HG03135 (cell line): ENCODE measurements at regions not wholly inside any gene's neighbourhood (a gene's known extent, or its start where the extent isn't known, plus 50 kb on each side); places are given as distances from the start of the nearest gene placed in this dataset.

Experiments used
- ATAC-seq: cut with Tn5 transposase; IDR thresholded peaks from one replicate; pipeline ENCODE4 v1.9.1; 2021; ENCODE audit warnings: mild to moderate bottlenecking, moderate library complexity; ENCODE audit not compliant: unreplicated experiment

DNA sequence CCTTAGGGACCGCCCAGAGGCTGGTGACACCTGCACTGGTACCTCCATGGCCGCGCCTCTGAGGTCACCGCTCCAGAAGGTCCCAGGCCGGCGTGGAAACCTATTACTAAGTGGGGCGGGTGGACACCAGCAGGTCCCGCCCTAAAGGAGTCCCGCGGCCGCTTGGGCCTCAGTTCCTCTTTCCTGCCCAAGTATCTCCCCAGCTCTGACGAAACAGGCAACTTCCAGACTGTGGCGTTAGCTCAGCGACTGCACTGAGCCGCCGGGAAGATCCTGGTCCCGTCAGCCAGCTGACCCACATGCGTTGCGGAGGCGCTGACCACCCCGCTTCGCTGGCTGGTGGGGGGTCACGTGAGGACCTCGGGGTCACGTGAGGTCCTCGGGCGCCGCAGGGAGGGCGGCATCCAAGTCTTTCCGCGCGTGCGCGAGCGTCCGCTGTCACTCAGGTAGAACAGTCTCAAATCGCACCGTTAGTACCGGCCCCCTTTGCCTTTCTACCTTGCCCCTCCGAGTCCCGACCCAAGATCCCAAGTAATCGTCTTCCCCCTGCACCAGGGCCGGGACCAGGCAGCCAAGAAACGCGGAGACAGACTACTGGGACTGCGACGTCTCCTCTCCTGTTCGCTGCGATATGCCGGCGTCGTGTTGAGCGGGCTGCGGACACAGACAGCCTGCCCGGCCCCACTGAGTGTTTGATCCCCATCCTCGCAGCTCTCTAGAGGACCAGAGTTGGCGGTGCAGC is 53.7 kb upstream of the KDM4C start:
- ATAC-seq, result peak; percentile 89

DNA sequence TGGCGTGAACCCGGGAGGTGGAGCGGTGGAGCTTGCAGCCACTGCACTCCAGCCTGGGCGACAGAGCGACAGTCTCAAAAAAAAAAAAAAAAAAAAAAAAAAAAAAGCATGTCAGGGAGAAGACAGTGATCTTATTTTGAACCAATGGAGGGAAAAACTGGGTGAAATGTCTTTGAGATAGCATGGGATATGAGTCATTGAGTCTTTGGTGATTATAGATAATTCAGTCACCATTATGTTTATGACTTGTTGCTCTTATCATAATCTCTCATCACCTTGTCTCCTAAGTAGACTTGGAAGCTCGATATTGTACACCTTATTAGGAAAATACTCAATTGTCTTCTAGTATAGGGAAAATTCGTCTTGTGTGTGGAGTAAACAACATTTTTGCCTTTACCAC is 55.1 kb upstream of the KDM4C start:
- ATAC-seq, result no peak

DNA sequence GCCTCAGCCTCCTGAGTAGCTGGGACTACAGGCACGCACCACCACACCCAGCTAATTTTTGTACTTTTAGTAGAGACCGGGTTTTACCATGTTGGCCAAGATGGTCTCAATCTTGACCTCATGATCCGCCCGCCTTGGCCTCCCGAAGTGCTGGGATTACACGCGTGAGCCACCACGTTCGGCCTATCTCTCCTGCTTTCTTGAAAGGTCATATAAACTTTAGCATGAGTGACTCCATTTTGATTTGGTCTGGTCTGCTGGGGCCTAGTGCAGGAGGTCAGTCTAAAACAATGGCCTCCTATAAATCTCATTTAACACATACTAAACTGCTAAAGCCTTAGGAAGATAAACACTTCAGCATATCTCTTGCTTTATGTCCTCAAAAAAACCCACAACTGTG is 50.6 kb upstream of the GLDC start:
- no peak for ATAC-seq

DNA sequence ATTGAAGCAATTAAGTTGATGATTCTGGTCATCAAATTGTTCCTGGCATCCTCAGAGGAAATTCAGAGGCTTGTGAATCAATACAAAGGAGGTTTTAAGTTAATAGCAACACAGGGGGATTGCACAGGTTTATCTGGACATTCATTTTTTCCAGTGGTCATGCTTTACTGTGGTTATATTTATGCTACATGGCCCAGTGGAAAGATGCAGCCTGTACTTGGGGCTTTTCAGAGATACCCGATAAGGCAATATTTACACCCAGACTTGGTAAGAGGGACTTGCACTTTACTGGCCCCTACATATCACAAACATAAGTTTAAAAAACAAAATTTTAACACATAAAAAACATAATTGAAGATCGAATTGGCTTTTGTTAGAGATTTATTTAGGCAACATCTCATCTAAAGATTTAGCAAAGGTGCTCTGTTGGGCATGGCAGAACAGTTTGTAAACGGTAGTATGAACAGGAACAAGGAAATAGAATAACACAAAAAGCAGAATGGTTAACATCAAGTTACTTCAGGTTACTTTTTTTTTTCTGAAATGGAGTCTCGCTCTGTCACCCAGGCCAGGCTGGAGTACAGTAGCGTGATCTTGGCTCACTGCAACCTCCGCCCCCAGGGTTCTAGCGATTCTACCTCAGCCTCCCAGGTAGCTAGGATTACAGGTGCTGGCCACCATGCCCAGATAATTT is 49.7 kb upstream of the GLDC start:
- ATAC-seq, result no peak
